COLO668 (cell line): ENCODE measurements at regions not wholly inside any gene's neighbourhood (a gene's known extent, or its start where the extent isn't known, plus 50 kb on each side); places are given as distances from the start of the nearest gene placed in this dataset.
"Not testable (repeated sequence)": the region's sequence is repeated elsewhere in the genome, so short reads cannot be mapped to it uniquely, and the experiment has no call there.

Source experiments
- DNase-seq: peaks from one replicate; lab custom pipeline; 2025; ENCODE audit not compliant: unreplicated experiment; lab: John Stamatoyannopoulos, UW

GRCh38 chr2:8121022-8121825, 560.6 kb upstream of the ID2 start:
- DNase-seq: no peak

- no peak for DNase-seq
Measured at GRCh38 chr2:8121826-8122513, 559.9 kb upstream of the ID2 start.

- DNase-seq: no peak
Measured at GRCh38 chr2:8122520-8122919, 559.3 kb upstream of the ID2 start.

GRCh38 chr2:8123464-8123863, 558.4 kb upstream of the ID2 start:
- DNase-seq: no peak

GRCh38 chr2:8125741-8126711, 555.8 kb upstream of the ID2 start:
- no peak for DNase-seq

- no peak for DNase-seq
Measured at GRCh38 chr2:8126783-8127182, 555.1 kb upstream of the ID2 start.

GRCh38 chr2:8131423-8131822, 550.4 kb upstream of the ID2 start:
- DNase-seq: not testable (repeated sequence)

- peak; percentile 82 for DNase-seq
Measured at GRCh38 chr2:8132351-8132831, 549.5 kb upstream of the ID2 start.

GRCh38 chr2:8132879-8133278, 549.0 kb upstream of the ID2 start:
- peak; percentile 58 for DNase-seq

- no peak for DNase-seq
Measured at GRCh38 chr2:8133363-8133762, 548.5 kb upstream of the ID2 start.

GRCh38 chr2:8133913-8134472, 547.9 kb upstream of the ID2 start:
- no peak for DNase-seq

GRCh38 chr2:8134473-8134932, 547.4 kb upstream of the ID2 start:
- DNase-seq: peak; percentile 69

GRCh38 chr2:8134985-8135682, 546.7 kb upstream of the ID2 start:
- DNase-seq: no peak

- DNase-seq: no peak
Measured at GRCh38 chr2:8137801-8138200, 544.1 kb upstream of the ID2 start.

- DNase-seq: no peak
Measured at GRCh38 chr2:8138525-8138922, 543.3 kb upstream of the ID2 start.

GRCh38 chr2:8138923-8139667, 542.8 kb upstream of the ID2 start:
- DNase-seq: no peak

- DNase-seq: no peak
Measured at GRCh38 chr2:8139668-8140200, 542.1 kb upstream of the ID2 start.

GRCh38 chr2:8141079-8141707, 540.7 kb upstream of the ID2 start:
- no peak for DNase-seq

GRCh38 chr2:8141780-8142179, 540.1 kb upstream of the ID2 start:
- DNase-seq: no peak
